ENCODE measurements at regions not wholly inside any gene's neighbourhood (a gene's known extent, or its start where the extent isn't known, plus 50 kb on each side); places are given as distances from the start of the nearest gene placed in this dataset.
"Not testable (repeated sequence)": the region's sequence is repeated elsewhere in the genome, so short reads cannot be mapped to it uniquely, and the experiment has no call there.

- WGBS, 10 experiments = no CpG with 5 or more reads among the region's 1 CpG
- in situ Hi-C loops (cut with MboI; ENCODE audit: low pct_unique_long_range_greater_than_20kb in 2 of 9, low sequenced_read_pairs in 9 of 9, unreplicated experiment in 9 of 9) = loop anchor here in 7 of 9 experiments (10.0 to 25.0 kb wide), 4 partner anchors 313 to 388 kb away; no protein-coding TSS in a partner anchor
- Histone ChIP-seq H3K4me1 (replicated peaks in 1 of 2) (no peaks in the 10 kb centered on the region), H3K27ac (no peak overlapping the region), H3K4me3 (no peak overlapping the region)
- ATAC-seq (replicated peaks in 6 of 8) = no peak
Observed at GRCh38 chr3:10725067-10725466, 91.0 kb upstream of the SLC6A11 start.

GRCh38 chr3:10725846-10726245, 90.2 kb upstream of the SLC6A11 start:
- in situ Hi-C loops (cut with MboI; ENCODE audit: low pct_unique_long_range_greater_than_20kb in 2 of 9, low sequenced_read_pairs in 9 of 9, unreplicated experiment in 9 of 9) = loop anchor here in 7 of 9 experiments (10.0 to 25.0 kb wide), 4 partner anchors 314 to 389 kb away; no protein-coding TSS in a partner anchor
- Histone ChIP-seq H3K4me3 (no peak overlapping the region), H3K4me1 (replicated peaks in 1 of 2) (no peaks in the 10 kb centered on the region), H3K27ac (no peak overlapping the region)
- no peak for ATAC-seq (replicated peaks in 6 of 8)
- 14 to 95% (median 72%) methylated on average over 2 to 3 of the region's 5 CpGs; no CpG with 5 or more reads in 6 of the 10 experiments for WGBS, 10 experiments

GRCh38 chr3:10726787-10727186, 89.2 kb upstream of the SLC6A11 start:
- H3K27ac ChIP-seq = no peak overlapping the region
- WGBS, 10 experiments = 0 to 80% (median 60%) methylated on average over 1 of the region's 1 CpG; no CpG with 5 or more reads in 5 of the 10 experiments
- ATAC-seq (replicated peaks in 6 of 8) = no peak
- no peaks in the 10 kb centered on the region for H3K4me1 ChIP-seq (replicated peaks in 1 of 2)
- in situ Hi-C loops (cut with MboI; ENCODE audit: low pct_unique_long_range_greater_than_20kb in 2 of 9, low sequenced_read_pairs in 9 of 9, unreplicated experiment in 9 of 9) = loop anchor here in 7 of 9 experiments (10.0 to 25.0 kb wide), 4 partner anchors 314 to 389 kb away; no protein-coding TSS in a partner anchor
- H3K4me3 ChIP-seq = no peak overlapping the region

- Histone ChIP-seq H3K4me3 (no peak overlapping the region), H3K4me1 (replicated peaks in 1 of 2) (no peaks in the 10 kb centered on the region), H3K27ac (no peak overlapping the region)
- no peak for ATAC-seq (replicated peaks in 6 of 8)
- in situ Hi-C loops (cut with MboI; ENCODE audit: low pct_unique_long_range_greater_than_20kb in 2 of 9, low sequenced_read_pairs in 9 of 9, unreplicated experiment in 9 of 9) = loop anchor here in 7 of 9 experiments (10.0 to 25.0 kb wide), 4 partner anchors 317 to 392 kb away; no protein-coding TSS in a partner anchor
- 0 to 100% (median 33%) methylated on average over 1 of the region's 2 CpGs; no CpG with 5 or more reads in 6 of the 10 experiments for WGBS, 10 experiments
Observed at GRCh38 chr3:10729439-10729838, 86.6 kb upstream of the SLC6A11 start.

GRCh38 chr3:10732292-10732691, 83.7 kb upstream of the SLC6A11 start:
- no peak for ATAC-seq (replicated peaks in 6 of 8)
- Histone ChIP-seq H3K4me3 (no peak overlapping the region), H3K4me1 (replicated peaks in 1 of 2) (no peaks in the 10 kb centered on the region), H3K27ac (no peak overlapping the region)
- in situ Hi-C loops (cut with MboI; ENCODE audit: low pct_unique_long_range_greater_than_20kb in 2 of 9, low sequenced_read_pairs in 9 of 9, unreplicated experiment in 9 of 9) = loop anchor here in 6 of 9 experiments (25.0 kb wide), 3 partner anchors 320 to 395 kb away; no protein-coding TSS in a partner anchor

GRCh38 chr3:10733297-10733696, 82.7 kb upstream of the SLC6A11 start:
- H3K4me1 ChIP-seq (replicated peaks in 1 of 2) = no peaks in the 10 kb centered on the region
- in situ Hi-C loops (cut with MboI; ENCODE audit: low pct_unique_long_range_greater_than_20kb in 2 of 9, low sequenced_read_pairs in 9 of 9, unreplicated experiment in 9 of 9) = loop anchor here in 6 of 9 experiments (25.0 kb wide), 3 partner anchors 321 to 396 kb away; no protein-coding TSS in a partner anchor
- H3K27ac ChIP-seq = no peak overlapping the region
- no peak overlapping the region for H3K4me3 ChIP-seq
- no peak for ATAC-seq (replicated peaks in 6 of 8)

DNA sequence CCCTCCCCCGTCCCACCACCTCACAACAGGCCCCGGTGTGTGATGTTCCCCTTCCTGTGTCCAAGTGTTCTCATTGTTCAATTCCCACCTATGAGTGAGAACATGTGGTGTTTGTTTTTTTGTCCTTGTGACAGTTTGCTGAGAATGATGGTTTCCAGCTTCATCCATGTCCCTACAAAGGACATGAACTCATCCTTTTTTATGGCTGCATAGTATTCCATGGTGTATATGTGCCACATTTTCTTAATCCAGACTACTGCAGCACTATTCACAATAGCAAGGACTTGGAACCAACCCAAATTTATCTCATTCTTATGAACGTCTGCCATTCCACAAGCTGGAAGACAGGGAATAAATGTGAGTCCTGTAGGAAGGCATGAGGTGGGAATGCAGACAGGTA, 79.6 kb upstream of the SLC6A11 start:
- H3K4me3 ChIP-seq; H3K27ac ChIP-seq; ATAC-seq (replicated peaks in 6 of 8); H3K4me1 ChIP-seq (replicated peaks in 1 of 2): not testable (repeated sequence)
- 0 to 100% (median 79%) methylated on average over 1 to 2 of the region's 3 CpGs; no CpG with 5 or more reads in 6 of the 10 experiments for WGBS, 10 experiments
- in situ Hi-C loops (cut with MboI; ENCODE audit: low pct_unique_long_range_greater_than_20kb in 2 of 9, low sequenced_read_pairs in 9 of 9, unreplicated experiment in 9 of 9) = loop anchor here in 6 of 9 experiments (25.0 kb wide), 3 partner anchors 324 to 399 kb away; no protein-coding TSS in a partner anchor

DNA sequence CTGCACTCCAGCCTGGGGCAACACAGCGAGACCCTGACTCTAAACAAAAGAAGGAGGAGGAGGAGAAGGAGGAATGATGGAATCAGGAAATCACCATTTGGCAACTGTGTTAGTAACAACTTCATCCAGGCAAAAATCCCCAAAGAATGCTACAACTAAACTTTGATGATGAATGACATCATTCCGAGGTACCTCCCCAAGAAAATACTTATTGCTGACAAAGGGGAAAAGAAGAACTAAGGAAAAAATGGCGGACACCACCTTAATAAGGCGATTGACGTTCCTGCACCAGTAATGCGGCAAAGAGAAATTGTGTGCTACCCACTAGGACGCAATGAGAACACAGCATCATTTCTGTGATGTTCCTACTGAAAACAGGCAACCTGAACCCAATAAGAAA, 78.2 kb upstream of the SLC6A11 start:
- ATAC-seq (replicated peaks in 6 of 8) = no peak
- WGBS, 10 experiments = 35 to 98% (median 78%) methylated on average over 2 to 7 of the region's 7 CpGs; no CpG with 5 or more reads in 2 of the 10 experiments

DNA sequence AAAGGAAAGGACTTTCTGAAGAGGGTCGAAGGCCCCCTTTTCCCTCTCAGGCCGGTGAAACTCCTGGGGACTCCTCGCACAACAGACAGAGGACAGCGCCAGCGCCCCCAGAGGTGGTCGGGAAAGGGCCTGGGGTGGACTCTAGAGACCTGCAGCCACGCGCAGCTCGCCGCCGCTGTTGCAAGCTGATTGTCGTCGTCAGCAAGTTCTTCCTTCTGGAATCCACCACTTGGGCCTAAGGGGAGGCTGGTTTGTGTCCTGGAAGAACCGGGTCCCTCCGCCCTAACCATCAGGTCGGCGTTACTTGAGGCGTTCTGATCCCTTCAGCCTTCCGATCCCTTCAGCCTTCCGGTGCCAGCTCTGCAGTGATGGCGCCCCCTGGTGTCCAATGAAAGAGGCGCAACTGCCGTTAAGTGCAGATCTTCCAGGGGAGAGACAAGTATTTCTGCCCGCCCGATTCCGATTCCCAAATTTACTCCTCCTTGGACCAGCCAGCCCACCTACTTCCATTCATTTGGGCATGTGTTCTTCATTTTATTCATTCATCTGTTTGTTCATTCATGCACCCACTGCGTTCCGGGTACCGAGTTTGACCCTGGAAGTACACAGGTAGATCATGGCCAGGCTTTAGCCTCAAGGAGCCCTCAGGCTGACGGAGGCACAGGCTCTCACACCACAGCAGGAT, 77.2 kb upstream of the SLC6A11 start:
- H3K27ac ChIP-seq = no peak overlapping the region

More for the DNA sequence above, 78.2 kb upstream of the SLC6A11 start:
- H3K4me1 ChIP-seq (replicated peaks in 1 of 2) = no peaks in the 10 kb centered on the region
- in situ Hi-C loops (cut with MboI; ENCODE audit: low pct_unique_long_range_greater_than_20kb in 2 of 9, low sequenced_read_pairs in 9 of 9, unreplicated experiment in 9 of 9) = loop anchor here in 6 of 9 experiments (25.0 kb wide), 3 partner anchors 325 to 400 kb away; no protein-coding TSS in a partner anchor
- no peak overlapping the region for H3K27ac ChIP-seq
- H3K4me3 ChIP-seq = no peak overlapping the region

GRCh38 chr3:10740954-10741353, 75.1 kb upstream of the SLC6A11 start:
- Histone ChIP-seq H3K4me1 (replicated peaks in 1 of 2) (no peaks in the 10 kb centered on the region), H3K27ac (no peak overlapping the region), H3K4me3 (no peak overlapping the region)
- in situ Hi-C loops (cut with MboI; ENCODE audit: low pct_unique_long_range_greater_than_20kb in 2 of 9, low sequenced_read_pairs in 9 of 9, unreplicated experiment in 9 of 9) = loop anchor here in 6 of 9 experiments (25.0 kb wide), 3 partner anchors 329 to 404 kb away; no protein-coding TSS in a partner anchor
- 30 to 80% (median 60%) methylated on average over 1 to 3 of the region's 4 CpGs; no CpG with 5 or more reads in 5 of the 10 experiments for WGBS, 10 experiments
- ATAC-seq (replicated peaks in 6 of 8) = no peak

More for the DNA sequence above, 77.2 kb upstream of the SLC6A11 start:
- Histone ChIP-seq H3K4me1 (replicated peaks in 1 of 2) (no peaks in the 10 kb centered on the region), H3K4me3 (peak overlapping the region; percentile 21 to 42 (median 32))
- in situ Hi-C loops (cut with MboI; ENCODE audit: low pct_unique_long_range_greater_than_20kb in 2 of 9, low sequenced_read_pairs in 9 of 9, unreplicated experiment in 9 of 9) = loop anchor here in 6 of 9 experiments (25.0 kb wide), 3 partner anchors 327 to 402 kb away; no protein-coding TSS in a partner anchor
- 0 to 19% (median 2%) methylated on average over 1 to 20 of the region's 30 CpGs; no CpG with 5 or more reads in 2 of the 10 experiments for WGBS, 10 experiments
- peak; percentile 91 to 99 (median 97) for ATAC-seq (replicated peaks in 6 of 8)

GRCh38 chr3:10741891-10742671, 73.9 kb upstream of the SLC6A11 start:
- Histone ChIP-seq H3K4me1 (replicated peaks in 1 of 2) (no peaks in the 10 kb centered on the region), H3K27ac (no peak overlapping the region), H3K4me3 (no peak overlapping the region)
- in situ Hi-C loops (cut with MboI; ENCODE audit: low pct_unique_long_range_greater_than_20kb in 2 of 9, low sequenced_read_pairs in 9 of 9, unreplicated experiment in 9 of 9) = loop anchor here in 6 of 9 experiments (25.0 kb wide), 3 partner anchors 330 to 405 kb away; no protein-coding TSS in a partner anchor
- no peak for ATAC-seq (replicated peaks in 6 of 8)
- 16 to 67% (median 42%) methylated on average over 1 to 7 of the region's 10 CpGs; no CpG with 5 or more reads in 2 of the 10 experiments for WGBS, 10 experiments

GRCh38 chr3:10743366-10744097, 72.5 kb upstream of the SLC6A11 start:
- in situ Hi-C loops (cut with MboI; ENCODE audit: low pct_unique_long_range_greater_than_20kb in 2 of 9, low sequenced_read_pairs in 9 of 9, unreplicated experiment in 9 of 9) = loop anchor here in 6 of 9 experiments (25.0 kb wide), 3 partner anchors 331 to 406 kb away; no protein-coding TSS in a partner anchor
- Histone ChIP-seq H3K4me1 (replicated peaks in 1 of 2) (no peaks in the 10 kb centered on the region), H3K4me3 (no peak overlapping the region), H3K27ac (no peak overlapping the region)
- no peak for ATAC-seq (replicated peaks in 6 of 8)
- WGBS, 10 experiments = 0 to 86% (median 74%) methylated on average over 1 to 3 of the region's 12 CpGs; no CpG with 5 or more reads in 5 of the 10 experiments

Measured in motor neuron (in vitro differentiated cells).